ENCODE measurements at regions not wholly inside any gene's neighbourhood (a gene's known extent, or its start where the extent isn't known, plus 50 kb on each side); places are given as distances from the start of the nearest gene placed in this dataset.

DNA sequence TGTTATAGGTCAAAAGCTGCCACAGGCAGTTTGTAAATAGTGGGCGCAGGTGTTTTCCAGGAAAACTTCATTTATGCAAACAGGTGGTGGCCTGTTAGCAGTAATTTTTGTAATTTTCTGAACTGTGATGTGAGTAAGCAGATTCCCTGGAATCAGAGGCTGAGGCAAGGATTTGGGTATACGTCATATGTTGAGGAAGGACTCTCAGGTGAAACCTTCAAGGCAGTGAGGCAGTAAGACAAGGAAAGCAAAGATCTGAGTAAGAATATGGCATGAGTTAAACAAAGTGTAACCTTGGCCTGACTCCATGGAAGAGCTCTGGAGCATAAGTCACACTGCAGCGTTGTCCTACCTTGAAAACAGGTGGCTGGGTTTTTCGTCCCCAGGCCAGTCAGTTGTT lies 291.1 kb upstream of the BTBD3 start:
- no peak overlapping the region for H3K4me3 ChIP-seq (ENCODE audit: insufficient read depth, low read depth, low read length)
- no peak overlapping the region for H4K8ac ChIP-seq (ENCODE audit: low read depth in 2 of 2, low read length in 2 of 2)
- H2BK5ac ChIP-seq (ENCODE audit: low read depth, low read length, poor library complexity, severe bottlenecking) = no peak overlapping the region
- no peak overlapping the region for H4K5ac ChIP-seq (ENCODE audit: low read depth, low read length)
- no peak overlapping the region for H2BK15ac ChIP-seq (ENCODE audit: low read depth, low read length)
- intact Hi-C loops (cut with micrococcal nuclease) = no loop called here
- no peak overlapping the region for H3K4me2 ChIP-seq (ENCODE audit: low read depth, low read length)
- WGBS, 2 experiments (ENCODE audit: extremely low coverage in 2 of 2, insufficient read length in 1 of 2) = 65% methylated on average over 2 of the region's 4 CpGs; no CpG with 5 or more reads in 1 of the 2 experiments
- TF ChIP-seq POLR2A (IDR thresholded peaks at IDR 0.05; ENCODE audit: low read depth, low read length) (no peak), RCOR1 (IDR thresholded peaks at IDR 0.05; ENCODE audit: insufficient replicate concordance, low read length) (no peak), RAD21 (IDR thresholded peaks at IDR 0.05; ENCODE audit: low read length) (no peak), MAZ (IDR thresholded peaks at IDR 0.05; ENCODE audit: borderline replicate concordance, low read depth, low read length) (no peak), FOS (IDR thresholded peaks at IDR 0.05; ENCODE audit: low read depth, low read length) (no peak), BHLHE40 (IDR thresholded peaks at IDR 0.05; ENCODE audit: low read depth, low read length) (no peak), MAFK (IDR thresholded peaks at IDR 0.05; ENCODE audit: low read depth, low read length) (no peak), CHD1 (IDR thresholded peaks at IDR 0.05; ENCODE audit: low read depth, low read length) (no peak), NFE2L2 (IDR thresholded peaks at IDR 0.05; ENCODE audit: low read depth, low read length) (no peak), USF2 (IDR thresholded peaks at IDR 0.05; ENCODE audit: low read depth, low read length) (no peak), RFX5 (IDR thresholded peaks at IDR 0.05; ENCODE audit: low read depth, low read length) (no peak), SMC3 (IDR thresholded peaks at IDR 0.05; ENCODE audit: low read depth, low read length) (no peak), MXI1 (IDR thresholded peaks at IDR 0.05; ENCODE audit: borderline replicate concordance, low read depth, low read length) (no peak), CTCF (conservative IDR thresholded peaks at IDR 0.05; ENCODE audit: low read depth, low read length) (no peak)
- TF ChIP-seq, protein P1, sequence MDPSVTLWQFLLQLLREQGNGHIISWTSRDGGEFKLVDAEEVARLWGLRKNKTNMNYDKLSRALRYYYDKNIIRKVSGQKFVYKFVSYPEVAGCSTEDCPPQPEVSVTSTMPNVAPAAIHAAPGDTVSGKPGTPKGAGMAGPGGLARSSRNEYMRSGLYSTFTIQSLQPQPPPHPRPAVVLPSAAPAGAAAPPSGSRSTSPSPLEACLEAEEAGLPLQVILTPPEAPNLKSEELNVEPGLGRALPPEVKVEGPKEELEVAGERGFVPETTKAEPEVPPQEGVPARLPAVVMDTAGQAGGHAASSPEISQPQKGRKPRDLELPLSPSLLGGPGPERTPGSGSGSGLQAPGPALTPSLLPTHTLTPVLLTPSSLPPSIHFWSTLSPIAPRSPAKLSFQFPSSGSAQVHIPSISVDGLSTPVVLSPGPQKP (IDR thresholded peaks at IDR 0.05; ENCODE audit: borderline replicate concordance, low read depth, low read length) = no peak
- DNase-seq = no peak
- dilution Hi-C loops (cut with HindIII; ENCODE audit: low sequenced_read_pairs, unreplicated experiment) = no loop called here
- H3K4ac ChIP-seq (ENCODE audit: low read depth, low read length) = no peak overlapping the region
- no peak overlapping the region for H2AK9ac ChIP-seq (replicated peaks; ENCODE audit: low read depth, low read length, poor library complexity)
- no peak overlapping the region for H2AFZ ChIP-seq (replicated peaks; ENCODE audit: low read length, poor library complexity)
- ChIA-PET CTCF (interaction anchor here (0.6 kb wide), 1 partner anchor 9 kb away, joined by 3 read pairs; no protein-coding TSS in a partner anchor), POLR2A (ENCODE audit: unreplicated experiment) (no interaction called here)
- H3K9me1 ChIP-seq (ENCODE audit: insufficient read depth, low read length) = no peaks in the 10 kb centered on the region
- H3K36me3 ChIP-seq (ENCODE audit: control insufficient read depth, insufficient read depth, low read length) = no peaks in the 10 kb centered on the region
- no peak overlapping the region for H3K9ac ChIP-seq (ENCODE audit: low read depth, low read length)
- no peaks in the 10 kb centered on the region for H4K20me1 ChIP-seq (ENCODE audit: insufficient read depth, low read length)
- no peak overlapping the region for H3K56ac ChIP-seq (ENCODE audit: extremely low read depth, insufficient read depth, low read length)
- H3K27ac ChIP-seq (ENCODE audit: insufficient read depth, low read length) = no peak overlapping the region
- no TSS peak for BruUV-seq (replicated peaks)
- no peaks in the 10 kb centered on the region for H3K4me1 ChIP-seq (ENCODE audit: control insufficient read depth, insufficient read depth, low read length)
- H2BK120ac ChIP-seq (ENCODE audit: low read depth, low read length) = no peak overlapping the region
- no peak overlapping the region for H3K18ac ChIP-seq (ENCODE audit: low read depth, low read length)
- no peaks in the 10 kb centered on the region for H3K27me3 ChIP-seq (ENCODE audit: control insufficient read depth, insufficient read depth, low read length)
- H3K79me1 ChIP-seq (ENCODE audit: low read depth in 1 of 2, low read length in 2 of 2) = no peaks in the 10 kb centered on the region
- ATAC-seq (ENCODE audit: low read depth) = no peak
- H2BK20ac ChIP-seq (ENCODE audit: low read depth, low read length) = no peak overlapping the region
- no peaks in the 10 kb centered on the region for H3K9me3 ChIP-seq (ENCODE audit: control insufficient read depth, insufficient read depth, low read length)
- H3K23ac ChIP-seq (ENCODE audit: low read depth, low read length) = no peak overlapping the region
- in situ Hi-C loops (cut with MboI; ENCODE audit: low sequenced_read_pairs) = no loop called here
- H3K14ac ChIP-seq (replicated peaks; ENCODE audit: low read depth, low read length) = no peak overlapping the region
- H2AK5ac ChIP-seq (ENCODE audit: low read depth, low read length) = no peak overlapping the region
- H4K91ac ChIP-seq (ENCODE audit: insufficient read depth, low read depth, low read length) = no peak overlapping the region
